Esophagus mucosa (tissue), 1 donor: ENCODE measurements at regions not wholly inside any gene's neighbourhood (a gene's known extent, or its start where the extent isn't known, plus 50 kb on each side); places are given as distances from the start of the nearest gene placed in this dataset.
"Not testable (repeated sequence)": the region's sequence is repeated elsewhere in the genome, so short reads cannot be mapped to it uniquely, and the experiment has no call there.

Experiments
- ATAC-seq: fragments of 200-7000 bp; cut with Tn5 transposase; one replicate; pipeline ENCODE4 v1.9.1; 2020
- donor health status: DM: yes; HTN: yes; CAD: no.

GRCh38 chr7:69052-69451, 123.3 kb upstream of the FAM20C start:
- peak; percentile 20 for ATAC-seq

GRCh38 chr7:69499-70123, 122.8 kb upstream of the FAM20C start:
- ATAC-seq = not testable (repeated sequence)

GRCh38 chr7:70207-70606, 122.2 kb upstream of the FAM20C start:
- ATAC-seq = not testable (repeated sequence)

GRCh38 chr7:70989-71388, 121.4 kb upstream of the FAM20C start:
- peak; percentile 17 for ATAC-seq

DNA sequence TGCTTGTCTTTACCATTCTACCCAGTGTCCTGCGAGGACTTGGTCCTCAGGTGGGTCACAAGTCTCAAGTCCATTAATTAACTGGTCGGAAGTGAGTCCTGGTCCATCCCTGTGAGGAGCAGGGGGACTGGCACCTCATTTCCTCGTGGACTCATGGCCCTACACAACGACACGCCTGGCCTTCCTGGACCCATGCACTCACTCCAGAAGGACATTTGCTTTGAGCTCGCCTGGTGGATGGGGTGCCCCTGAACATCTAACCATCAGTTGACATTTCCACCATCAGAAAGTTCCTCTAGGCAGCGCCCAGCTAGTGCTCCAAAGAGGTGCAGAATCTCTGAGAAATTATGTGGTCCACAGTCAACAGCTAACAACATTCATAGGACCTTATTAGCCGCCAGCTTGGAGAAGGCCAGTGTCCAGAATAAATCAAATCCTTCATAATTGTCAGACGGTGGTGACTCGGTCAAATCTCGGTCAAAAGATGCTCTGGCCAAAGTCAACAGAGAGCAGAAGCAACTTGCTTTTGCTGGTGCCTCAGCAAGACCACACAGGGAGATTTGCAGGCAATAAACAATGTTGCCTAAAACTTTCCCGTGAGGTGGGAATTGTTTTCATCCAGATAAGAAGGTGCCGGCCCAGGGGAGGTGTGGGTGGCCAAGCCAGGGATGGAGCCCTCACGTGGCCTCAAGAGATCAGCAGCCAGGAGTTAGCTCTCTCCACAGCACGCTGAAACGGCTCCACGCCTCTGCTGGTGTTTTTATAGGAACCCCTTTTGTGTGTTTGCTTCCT, 119.9 kb upstream of the FAM20C start:
- not testable (repeated sequence) for ATAC-seq

DNA sequence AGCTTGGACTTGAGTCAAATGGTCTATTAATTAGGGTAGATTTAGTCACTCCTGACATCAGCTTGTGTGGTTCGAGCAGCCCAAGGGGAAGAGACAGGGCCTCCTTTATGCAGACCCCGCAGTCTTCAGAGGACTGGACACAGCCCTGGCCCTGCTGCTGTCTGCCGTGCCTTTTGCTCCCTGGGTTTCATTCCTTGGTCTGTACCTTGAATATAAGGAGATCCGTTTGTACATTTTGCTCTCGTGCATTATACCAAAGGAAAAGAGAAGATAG, 119.4 kb upstream of the FAM20C start:
- ATAC-seq = not testable (repeated sequence)

DNA sequence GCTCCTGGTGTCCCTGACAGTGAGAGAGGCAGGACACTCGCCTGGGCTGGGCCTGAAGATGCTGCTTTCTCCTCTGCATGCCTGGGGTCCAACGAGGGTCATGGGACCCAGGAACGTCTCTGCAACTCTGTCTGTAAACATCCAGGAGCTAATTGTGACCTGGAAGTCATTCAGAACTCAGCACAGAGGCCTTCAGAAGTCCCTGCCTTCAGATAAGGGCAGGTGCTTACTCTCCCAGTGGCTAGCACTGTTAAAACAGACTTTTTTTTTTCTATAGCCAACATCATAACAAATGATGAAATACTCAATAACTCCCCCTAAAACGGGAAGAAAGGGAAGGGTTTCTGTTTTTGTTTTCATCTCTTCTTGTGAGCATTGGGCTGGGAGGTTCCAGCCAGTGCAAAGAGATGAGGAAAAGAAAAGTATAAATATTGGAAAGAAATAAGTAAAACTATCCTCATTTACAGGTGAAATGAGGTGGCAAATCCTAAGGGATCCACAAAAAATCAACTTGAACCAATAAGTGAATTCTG, 118.3 kb upstream of the FAM20C start:
- not testable (repeated sequence) for ATAC-seq

- ATAC-seq = not testable (repeated sequence)
Measured at GRCh38 chr7:75511-75910, 116.9 kb upstream of the FAM20C start.

DNA sequence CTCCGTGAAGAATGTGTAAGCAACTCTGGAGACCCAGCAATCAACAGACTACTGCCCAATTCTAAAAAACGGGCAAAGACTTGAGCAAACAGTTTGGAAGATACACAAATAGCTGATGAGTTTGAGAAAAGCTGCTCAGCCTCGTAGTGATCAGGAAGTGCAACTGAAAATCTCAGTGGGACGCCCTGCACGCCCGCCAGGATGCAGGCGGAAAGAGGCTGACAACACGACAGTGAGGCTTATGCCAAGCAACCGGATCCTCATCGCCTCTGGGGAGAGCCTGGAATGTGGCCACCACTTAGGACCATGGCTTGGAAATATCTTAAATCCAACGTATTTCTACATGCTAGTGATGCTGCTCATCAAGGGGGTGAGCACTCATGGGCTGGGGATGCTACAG, 116.2 kb upstream of the FAM20C start:
- not testable (repeated sequence) for ATAC-seq

DNA sequence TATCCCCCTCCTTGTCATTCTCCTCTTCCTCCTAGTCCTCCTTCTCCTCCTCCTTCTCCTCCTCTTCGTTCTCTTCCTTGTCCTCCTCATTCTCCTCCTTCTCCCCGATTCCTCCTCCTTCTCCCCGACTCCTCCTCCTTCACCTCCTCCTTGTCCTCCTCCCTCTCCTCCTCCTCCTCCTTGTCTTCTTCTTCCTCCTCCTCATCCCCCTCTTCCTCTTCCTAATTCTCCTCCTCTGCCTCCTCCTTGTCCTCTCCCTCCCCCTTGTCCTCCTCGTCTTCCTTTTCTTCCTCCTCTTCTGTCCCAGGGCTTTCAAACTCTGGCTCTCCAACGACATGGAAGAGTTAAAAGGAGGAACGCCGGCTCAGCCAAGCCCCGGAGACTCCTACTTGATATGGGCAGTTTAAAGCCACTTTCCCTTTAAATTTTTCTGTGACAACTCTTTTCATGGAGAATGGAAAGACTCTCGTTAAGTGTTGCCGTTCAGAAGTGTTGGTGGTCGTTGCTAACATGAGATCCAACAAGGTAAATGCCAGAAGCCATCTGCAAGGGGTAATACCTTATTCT, 115.5 kb upstream of the FAM20C start:
- ATAC-seq = not testable (repeated sequence)

GRCh38 chr7:78862-79261, 113.5 kb upstream of the FAM20C start:
- not testable (repeated sequence) for ATAC-seq

GRCh38 chr7:79400-80055, 112.8 kb upstream of the FAM20C start:
- not testable (repeated sequence) for ATAC-seq

DNA sequence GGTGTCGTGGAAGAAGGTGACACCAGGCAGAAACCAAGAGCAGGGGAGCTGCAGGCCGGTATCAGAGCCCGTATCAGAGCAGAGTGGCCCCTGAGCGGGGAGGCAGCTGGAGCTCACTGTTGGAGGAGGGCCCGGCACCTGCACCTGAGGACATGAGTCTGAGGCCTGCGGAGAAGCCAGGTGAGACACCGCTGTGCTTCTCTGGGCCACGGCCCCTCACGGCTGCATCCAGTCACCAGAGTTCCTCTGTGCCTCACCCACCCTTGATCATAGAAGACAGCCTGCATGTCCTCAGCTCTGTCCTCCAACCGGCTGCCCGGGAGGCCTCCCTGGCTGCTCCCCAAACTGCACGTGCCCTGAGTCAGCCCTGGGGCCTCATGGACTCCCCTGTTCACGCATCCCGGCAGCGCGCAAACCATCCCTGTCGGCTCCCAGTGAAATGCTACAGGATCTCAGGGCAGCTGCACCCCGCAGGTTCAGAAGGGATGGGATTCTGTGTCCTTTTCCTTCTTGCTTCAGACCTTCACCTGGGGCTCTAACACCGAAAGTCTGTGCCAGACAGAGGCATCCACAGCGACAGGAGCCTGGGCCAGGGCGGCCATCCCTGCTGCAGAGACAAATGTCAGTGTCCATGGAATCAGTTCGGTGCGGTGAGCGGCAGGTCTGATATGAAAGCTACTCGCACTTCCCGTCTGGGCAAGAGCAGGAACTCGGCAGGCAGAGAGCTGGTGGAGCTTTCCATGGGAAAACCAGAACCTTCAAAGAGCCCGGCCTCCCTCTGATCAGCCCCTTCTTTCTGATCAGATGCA, 111.9 kb upstream of the FAM20C start:
- ATAC-seq = no peak

- ATAC-seq = no peak
Measured at GRCh38 chr7:81068-81925, 111.1 kb upstream of the FAM20C start.

DNA sequence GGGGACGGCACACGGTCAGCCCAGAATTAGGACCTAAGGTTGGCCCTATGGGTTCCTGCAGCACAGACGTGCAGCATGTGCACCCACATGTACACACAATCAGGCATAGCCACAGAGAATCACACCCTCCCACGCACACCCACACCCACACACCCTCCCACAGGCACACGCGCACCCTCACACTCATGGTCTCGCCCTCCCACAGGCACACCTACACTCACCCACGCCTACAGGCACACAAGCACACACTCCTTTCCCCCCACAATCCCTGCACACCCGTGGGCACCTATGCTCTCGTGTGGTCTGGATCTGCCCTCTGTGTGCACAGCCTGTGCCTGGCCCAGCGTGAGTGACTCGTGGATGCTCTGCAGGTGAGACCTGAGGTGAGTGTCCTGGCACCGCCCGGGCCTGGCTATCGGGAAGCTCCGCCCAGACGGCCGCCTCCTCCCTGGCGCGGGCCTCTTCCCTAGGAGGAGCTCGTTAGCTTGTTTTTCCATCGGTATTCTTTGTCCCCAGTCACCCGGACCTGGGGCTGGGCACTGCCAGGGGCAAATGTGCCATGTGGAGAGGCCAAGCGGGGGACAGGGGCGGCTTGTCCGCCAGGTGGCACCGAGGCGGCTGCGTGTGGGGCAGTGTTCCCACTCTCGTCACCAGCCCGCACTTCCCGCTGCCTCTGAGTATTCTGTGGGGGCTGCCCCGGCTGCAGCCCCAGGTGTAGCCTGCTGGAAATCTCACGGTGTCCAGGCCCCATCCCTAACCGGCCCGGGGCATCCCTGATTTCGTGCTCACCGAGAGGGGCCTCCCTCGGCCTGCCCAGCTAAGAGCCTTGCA, 110.2 kb upstream of the FAM20C start:
- ATAC-seq = peak; percentile 81

GRCh38 chr7:82757-83155, 109.6 kb upstream of the FAM20C start:
- ATAC-seq = no peak

DNA sequence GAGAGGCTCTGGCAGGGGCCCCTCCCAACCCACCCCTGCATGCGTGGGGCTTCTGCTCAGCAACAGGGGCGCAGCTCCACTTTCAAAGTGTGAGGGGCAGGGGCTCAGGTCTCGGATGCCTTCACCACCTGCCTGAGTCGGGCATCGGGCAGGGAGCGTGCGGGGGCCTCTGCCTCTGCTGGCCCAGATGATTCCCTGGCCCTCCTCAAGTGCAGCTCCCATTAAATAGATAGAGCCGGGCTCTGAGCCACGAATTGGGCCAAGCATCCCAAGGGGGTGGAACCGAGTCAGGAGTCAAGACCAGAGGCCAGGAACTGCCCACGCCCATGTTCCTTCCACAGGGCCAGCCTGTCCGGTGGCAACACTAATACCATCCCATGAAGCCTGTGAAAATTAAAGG, 108.9 kb upstream of the FAM20C start:
- no peak for ATAC-seq

- ATAC-seq = no peak
Measured at GRCh38 chr7:83861-84632, 108.3 kb upstream of the FAM20C start.

- no peak for ATAC-seq
Measured at GRCh38 chr7:84633-85020, 107.7 kb upstream of the FAM20C start.
